Liver (tissue), 3 donors: ENCODE measurements at regions not wholly inside any gene's neighbourhood (a gene's known extent, or its start where the extent isn't known, plus 50 kb on each side); places are given as distances from the start of the nearest gene placed in this dataset.

Experiments
- EGR1 ChIP-seq, 2 donors: IDR thresholded peaks; 2 replicates each; pipeline ENCODE4 v1.6.1; 2016 to 2018; ENCODE audit warnings: antibody characterized with exemption in 2 of 2, low read depth in 2 of 2
- RAD21 ChIP-seq, 2 donors: IDR thresholded peaks; 2 replicates each; pipeline ENCODE4 v1.6.1; 2016; ENCODE audit warnings: antibody characterized with exemption in 2 of 2, mild to moderate bottlenecking in 2 of 2
- TAF1 ChIP-seq: conservative IDR thresholded peaks from 2 replicates; pipeline ENCODE4 v1.6.1; 2016; ENCODE audit warnings: antibody characterized with exemption, mild to moderate bottlenecking
- YY1 ChIP-seq: IDR thresholded peaks from 2 replicates; pipeline ENCODE4 v1.6.1; 2016; ENCODE audit warnings: antibody characterized with exemption, mild to moderate bottlenecking
- TF ChIP-seq, protein P1 (sequence below): IDR thresholded peaks from 2 replicates; pipeline ENCODE4 v1.6.1; 2016; ENCODE audit warnings: antibody characterized with exemption
- TF ChIP-seq, protein P2 (sequence below): IDR thresholded peaks from 2 replicates; pipeline ENCODE4 v1.6.1; 2016; ENCODE audit warnings: antibody characterized with exemption
- TF ChIP-seq, protein P3 (sequence below): fragments of 150-350 bp; IDR thresholded peaks from 2 replicates; pipeline ENCODE4 v1.5.1; 2017; ENCODE audit warnings: improper control_type of control experiment, low read depth, low read length; ENCODE audit not compliant: missing input control
- donor health status: healthy.
- donor health status: healthy.

DNA sequence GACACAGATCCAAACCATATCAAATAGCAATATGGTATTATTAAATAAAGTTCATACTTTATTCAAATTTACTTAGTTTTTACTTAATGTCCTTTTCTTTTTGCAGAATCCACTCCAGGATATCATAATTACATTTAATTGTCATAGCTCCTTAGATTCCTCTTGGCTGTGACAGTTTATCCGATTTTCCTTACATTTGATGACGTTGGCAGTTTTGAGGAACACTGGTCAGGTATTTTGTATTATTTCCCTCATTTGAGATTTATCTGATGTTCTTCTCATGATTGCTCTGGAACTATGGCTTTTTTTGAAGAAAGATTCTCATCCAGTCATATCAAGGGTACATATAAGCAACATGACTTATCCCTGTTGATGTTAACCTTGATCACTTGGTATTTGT is 198.3 kb upstream of the STAC start:
- TF ChIP-seq, protein P1, sequence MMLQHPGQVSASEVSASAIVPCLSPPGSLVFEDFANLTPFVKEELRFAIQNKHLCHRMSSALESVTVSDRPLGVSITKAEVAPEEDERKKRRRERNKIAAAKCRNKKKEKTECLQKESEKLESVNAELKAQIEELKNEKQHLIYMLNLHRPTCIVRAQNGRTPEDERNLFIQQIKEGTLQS: no peak
- TF ChIP-seq EGR1 (IDR thresholded peaks at IDR 0.05; ENCODE audit: low read depth in 2 of 2): no peak
- TF ChIP-seq, protein P2, sequence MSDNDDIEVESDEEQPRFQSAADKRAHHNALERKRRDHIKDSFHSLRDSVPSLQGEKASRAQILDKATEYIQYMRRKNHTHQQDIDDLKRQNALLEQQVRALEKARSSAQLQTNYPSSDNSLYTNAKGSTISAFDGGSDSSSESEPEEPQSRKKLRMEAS: no peak
- TF ChIP-seq, protein P3, sequence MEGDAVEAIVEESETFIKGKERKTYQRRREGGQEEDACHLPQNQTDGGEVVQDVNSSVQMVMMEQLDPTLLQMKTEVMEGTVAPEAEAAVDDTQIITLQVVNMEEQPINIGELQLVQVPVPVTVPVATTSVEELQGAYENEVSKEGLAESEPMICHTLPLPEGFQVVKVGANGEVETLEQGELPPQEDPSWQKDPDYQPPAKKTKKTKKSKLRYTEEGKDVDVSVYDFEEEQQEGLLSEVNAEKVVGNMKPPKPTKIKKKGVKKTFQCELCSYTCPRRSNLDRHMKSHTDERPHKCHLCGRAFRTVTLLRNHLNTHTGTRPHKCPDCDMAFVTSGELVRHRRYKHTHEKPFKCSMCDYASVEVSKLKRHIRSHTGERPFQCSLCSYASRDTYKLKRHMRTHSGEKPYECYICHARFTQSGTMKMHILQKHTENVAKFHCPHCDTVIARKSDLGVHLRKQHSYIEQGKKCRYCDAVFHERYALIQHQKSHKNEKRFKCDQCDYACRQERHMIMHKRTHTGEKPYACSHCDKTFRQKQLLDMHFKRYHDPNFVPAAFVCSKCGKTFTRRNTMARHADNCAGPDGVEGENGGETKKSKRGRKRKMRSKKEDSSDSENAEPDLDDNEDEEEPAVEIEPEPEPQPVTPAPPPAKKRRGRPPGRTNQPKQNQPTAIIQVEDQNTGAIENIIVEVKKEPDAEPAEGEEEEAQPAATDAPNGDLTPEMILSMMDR: no peak
- TF ChIP-seq RAD21 (IDR thresholded peaks at IDR 0.05): no peak
- no peak for TF ChIP-seq TAF1
- no peak for TF ChIP-seq YY1
